ENCODE measurements at regions not wholly inside any gene's neighbourhood (a gene's known extent, or its start where the extent isn't known, plus 50 kb on each side); places are given as distances from the start of the nearest gene placed in this dataset.

DNA sequence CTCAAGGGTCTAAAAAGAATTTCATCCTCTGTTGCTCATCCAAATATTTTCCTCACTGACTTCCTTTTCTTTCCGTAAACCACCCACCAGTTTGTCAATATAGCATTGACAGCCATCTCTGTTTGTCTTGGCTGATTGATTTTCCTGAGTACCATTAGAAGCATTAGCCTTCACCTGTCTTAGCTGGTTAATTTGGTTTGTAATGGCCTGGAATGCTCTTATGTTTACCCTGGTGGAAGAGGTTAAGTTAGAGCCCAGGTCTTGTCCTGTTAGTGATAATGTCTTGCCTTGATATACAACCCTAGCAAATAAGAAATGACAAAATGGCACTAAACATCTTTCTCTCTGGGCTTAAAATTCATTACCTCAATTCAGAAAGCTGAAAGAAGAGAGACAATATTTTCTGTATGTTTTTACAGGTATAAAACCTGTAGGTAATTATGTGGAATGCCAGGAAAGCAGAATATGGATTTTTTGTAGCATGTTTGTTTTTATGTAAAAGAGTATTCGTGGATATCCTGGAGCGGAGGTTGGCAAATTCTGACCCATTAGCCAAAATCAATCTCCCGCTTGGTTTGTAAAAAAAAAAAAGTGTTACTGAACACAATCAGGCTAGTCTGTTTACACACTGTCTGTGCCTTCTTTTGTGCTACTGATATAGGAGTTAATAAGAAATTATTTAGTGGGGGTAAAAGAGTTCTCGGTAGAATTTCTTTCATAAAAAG lies 224.4 kb upstream of the DAAM1 start:
- no peaks in the 10 kb centered on the region for H3K9me3 ChIP-seq (ENCODE audit: insufficient read depth, low read length, severe bottlenecking)
- H3K4me3 ChIP-seq (ENCODE audit: low read depth in 1 of 2, low read length in 2 of 2) = no peak overlapping the region
- H3K9ac ChIP-seq (ENCODE audit: low read depth, low read length) = no peak overlapping the region
- H3K36me3 ChIP-seq (ENCODE audit: insufficient read depth, low read length) = no peaks in the 10 kb centered on the region
- no peak for DNase-seq
- no peak overlapping the region for H2AFZ ChIP-seq (ENCODE audit: low read depth, low read length)
- no peaks in the 10 kb centered on the region for H3K4me1 ChIP-seq (ENCODE audit: insufficient read depth, low read length)
- H4K20me1 ChIP-seq (ENCODE audit: insufficient read depth, low read length) = no peaks in the 10 kb centered on the region
- no peak overlapping the region for H3K4me2 ChIP-seq (ENCODE audit: insufficient read depth, low read length)
- no peaks in the 10 kb centered on the region for H3K79me2 ChIP-seq (ENCODE audit: insufficient read depth, low read length)
- H3K27me3 ChIP-seq (ENCODE audit: insufficient read depth, low read length, poor library complexity) = peaks cover 5% of the 10 kb centered on the region
- ATAC-seq (ENCODE audit: insufficient read depth, low read depth) = no peak
- TF ChIP-seq EZH2 (IDR thresholded peaks at IDR 0.05; ENCODE audit: borderline replicate concordance, low read depth, low read length, severe bottlenecking) (no peak), CTCF (IDR thresholded peaks at IDR 0.05; ENCODE audit: borderline replicate concordance, extremely low read depth, low read length, poor library complexity, severe bottlenecking) (no peak)
- H3K27ac ChIP-seq (ENCODE audit: low read length) = no peak overlapping the region

DNA sequence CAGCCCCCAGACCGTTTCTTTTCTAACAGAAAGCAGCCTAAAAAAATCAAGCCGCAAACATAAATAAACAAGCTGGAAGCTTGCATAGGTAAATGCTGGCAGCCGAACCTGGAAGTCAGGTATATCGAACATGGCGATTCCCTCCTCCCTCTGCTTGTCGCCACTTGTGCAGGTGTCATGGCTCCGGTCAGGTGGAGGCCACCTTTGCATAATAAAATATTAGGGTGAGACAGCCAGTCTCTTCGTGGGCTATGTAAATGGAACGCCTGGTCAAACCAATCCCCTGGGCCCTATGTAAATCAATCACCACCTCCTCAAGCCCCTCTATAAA lies 223.9 kb upstream of the DAAM1 start:
- Histone ChIP-seq H3K27ac (ENCODE audit: low read length) (no peak overlapping the region), H3K36me3 (ENCODE audit: insufficient read depth, low read length) (no peaks in the 10 kb centered on the region), H3K4me1 (ENCODE audit: insufficient read depth, low read length) (no peaks in the 10 kb centered on the region), H3K4me3 (ENCODE audit: low read depth in 1 of 2, low read length in 2 of 2) (no peak overlapping the region), H3K4me2 (ENCODE audit: insufficient read depth, low read length) (no peak overlapping the region), H3K27me3 (ENCODE audit: insufficient read depth, low read length, poor library complexity) (peaks cover 5% of the 10 kb centered on the region), H3K9me3 (ENCODE audit: insufficient read depth, low read length, severe bottlenecking) (no peaks in the 10 kb centered on the region), H2AFZ (ENCODE audit: low read depth, low read length) (no peak overlapping the region), H3K79me2 (ENCODE audit: insufficient read depth, low read length) (no peaks in the 10 kb centered on the region), H4K20me1 (ENCODE audit: insufficient read depth, low read length) (no peaks in the 10 kb centered on the region), H3K9ac (ENCODE audit: low read depth, low read length) (no peak overlapping the region)
- DNase-seq (no peak), ATAC-seq (ENCODE audit: insufficient read depth, low read depth) (no peak)
- TF ChIP-seq EZH2 (IDR thresholded peaks at IDR 0.05; ENCODE audit: borderline replicate concordance, low read depth, low read length, severe bottlenecking) (no peak), CTCF (IDR thresholded peaks at IDR 0.05; ENCODE audit: borderline replicate concordance, extremely low read depth, low read length, poor library complexity, severe bottlenecking) (no peak)

- no peak overlapping the region for H3K4me3 ChIP-seq (ENCODE audit: low read depth in 1 of 2, low read length in 2 of 2)
- TF ChIP-seq EZH2 (IDR thresholded peaks at IDR 0.05; ENCODE audit: borderline replicate concordance, low read depth, low read length, severe bottlenecking) (no peak), CTCF (IDR thresholded peaks at IDR 0.05; ENCODE audit: borderline replicate concordance, extremely low read depth, low read length, poor library complexity, severe bottlenecking) (no peak)
- H3K79me2 ChIP-seq (ENCODE audit: insufficient read depth, low read length) = no peaks in the 10 kb centered on the region
- H4K20me1 ChIP-seq (ENCODE audit: insufficient read depth, low read length) = no peaks in the 10 kb centered on the region
- H2AFZ ChIP-seq (ENCODE audit: low read depth, low read length) = no peak overlapping the region
- peaks cover 5% of the 10 kb centered on the region for H3K27me3 ChIP-seq (ENCODE audit: insufficient read depth, low read length, poor library complexity)
- H3K4me2 ChIP-seq (ENCODE audit: insufficient read depth, low read length) = no peak overlapping the region
- no peaks in the 10 kb centered on the region for H3K9me3 ChIP-seq (ENCODE audit: insufficient read depth, low read length, severe bottlenecking)
- H3K4me1 ChIP-seq (ENCODE audit: insufficient read depth, low read length) = no peaks in the 10 kb centered on the region
- no peak overlapping the region for H3K27ac ChIP-seq (ENCODE audit: low read length)
- no peaks in the 10 kb centered on the region for H3K36me3 ChIP-seq (ENCODE audit: insufficient read depth, low read length)
- H3K9ac ChIP-seq (ENCODE audit: low read depth, low read length) = no peak overlapping the region
- DNase-seq (no peak), ATAC-seq (ENCODE audit: insufficient read depth, low read depth) (no peak)
Observed at GRCh38 chr14:58965601-58966000, 222.9 kb upstream of the DAAM1 start.

Measured in DND-41 (cell line).